Osteoblast (primary cell): ENCODE measurements at regions not wholly inside any gene's neighbourhood (a gene's known extent, or its start where the extent isn't known, plus 50 kb on each side); places are given as distances from the start of the nearest gene placed in this dataset.

Experiments used
- DNase-seq: peaks from one replicate; pipeline ENCODE4 v3.0.0; 2011; ENCODE audit warnings: low spot score, mixed read lengths; ENCODE audit not compliant: insufficient read length; ENCODE audit errors: missing footprints
- H2AFZ ChIP-seq: 2 replicates; pipeline ENCODE4 v1.6.0; 2011; ENCODE audit warnings: mild to moderate bottlenecking, low read length
- H3K27ac ChIP-seq: 2 replicates; pipeline ENCODE4 v1.5.1; 2011; ENCODE audit warnings: mild to moderate bottlenecking, low read depth, low read length, moderate library complexity
- H3K27me3 ChIP-seq: 2 replicates; pipeline ENCODE4 v1.6.0; 2012; ENCODE audit warnings: mild to moderate bottlenecking, control low read depth, inconsistent platforms, low read length, moderate library complexity; ENCODE audit not compliant: insufficient read depth
- H3K36me3 ChIP-seq: 2 replicates; pipeline ENCODE4 v1.5.1; 2011; ENCODE audit warnings: mild to moderate bottlenecking, low read length, control low read depth, moderate library complexity; ENCODE audit not compliant: insufficient read depth
- H3K4me1 ChIP-seq: 2 replicates; pipeline ENCODE4 v1.5.1; 2011; ENCODE audit warnings: mild to moderate bottlenecking, low read length, control low read depth, moderate library complexity; ENCODE audit not compliant: insufficient read depth
- H3K4me2 ChIP-seq: 2 replicates; pipeline ENCODE4 v1.6.0; 2011; ENCODE audit warnings: mild to moderate bottlenecking, low read length; ENCODE audit not compliant: insufficient read depth
- H3K4me3 ChIP-seq: fragments of 200-600 bp; sonication (generic); 3 replicates; pipeline ENCODE4 v1.5.1; 2012; ENCODE audit warnings: mild to moderate bottlenecking, low read length, inconsistent platforms; ENCODE audit not compliant: insufficient read depth
- H3K79me2 ChIP-seq: 2 replicates; pipeline ENCODE4 v1.6.0; 2012; ENCODE audit warnings: mild to moderate bottlenecking, low read length, control low read depth, inconsistent platforms; ENCODE audit not compliant: insufficient read depth
- H3K9me3 ChIP-seq: 2 replicates; pipeline ENCODE4 v1.5.1; 2011; ENCODE audit warnings: low read depth, low read length, control low read depth
- H4K20me1 ChIP-seq: 2 replicates; pipeline ENCODE4 v1.6.0; 2012; ENCODE audit warnings: mild to moderate bottlenecking, low read length, control low read depth; ENCODE audit not compliant: insufficient read depth
- CTCF ChIP-seq: IDR thresholded peaks from 2 replicates; pipeline ENCODE4 v1.5.1; 2011; ENCODE audit warnings: mild to moderate bottlenecking, low read depth, low read length, moderate library complexity; ENCODE audit errors: extremely low read depth

GRCh38 chr3:187822402-187822801, 77.1 kb upstream of the BCL6 start:
- no peak for TF ChIP-seq CTCF
- Histone ChIP-seq H3K9me3 (peaks cover under 1% of the 10 kb centered on the region), H3K4me3 (no peak overlapping the region), H3K36me3 (no peaks in the 10 kb centered on the region), H3K27ac (no peak overlapping the region), H3K27me3 (no peaks in the 10 kb centered on the region), H2AFZ (no peak overlapping the region), H3K79me2 (no peaks in the 10 kb centered on the region), H3K4me1 (no peaks in the 10 kb centered on the region), H4K20me1 (no peaks in the 10 kb centered on the region), H3K4me2 (no peak overlapping the region)
- DNase-seq: no peak

- no peak for TF ChIP-seq CTCF
- H3K4me3 ChIP-seq: no peak overlapping the region
- no peaks in the 10 kb centered on the region for H3K4me1 ChIP-seq
- no peaks in the 10 kb centered on the region for H3K9me3 ChIP-seq
- H3K36me3 ChIP-seq: no peaks in the 10 kb centered on the region
- no peak overlapping the region for H3K27ac ChIP-seq
- DNase-seq: no peak
- no peak overlapping the region for H2AFZ ChIP-seq
- no peak overlapping the region for H3K4me2 ChIP-seq
- H3K79me2 ChIP-seq: no peaks in the 10 kb centered on the region
- no peaks in the 10 kb centered on the region for H4K20me1 ChIP-seq
- no peaks in the 10 kb centered on the region for H3K27me3 ChIP-seq
These were observed 78.5 kb upstream of the BCL6 start for GRCh38 chr3:187823746-187824145.

- no peaks in the 10 kb centered on the region for H3K36me3 ChIP-seq
- no peak overlapping the region for H3K27ac ChIP-seq
- no peaks in the 10 kb centered on the region for H3K79me2 ChIP-seq
- no peaks in the 10 kb centered on the region for H3K4me1 ChIP-seq
- no peak overlapping the region for H3K4me2 ChIP-seq
- H4K20me1 ChIP-seq: no peaks in the 10 kb centered on the region
- no peak overlapping the region for H2AFZ ChIP-seq
- H3K27me3 ChIP-seq: no peaks in the 10 kb centered on the region
- H3K9me3 ChIP-seq: no peaks in the 10 kb centered on the region
- DNase-seq: no peak
- no peak overlapping the region for H3K4me3 ChIP-seq
- TF ChIP-seq CTCF: no peak
These were observed 82.5 kb upstream of the BCL6 start for GRCh38 chr3:187827723-187828122.

- Histone ChIP-seq H3K4me2 (no peak overlapping the region), H3K27me3 (no peaks in the 10 kb centered on the region), H3K79me2 (no peaks in the 10 kb centered on the region), H4K20me1 (no peaks in the 10 kb centered on the region), H3K4me1 (no peaks in the 10 kb centered on the region), H3K36me3 (no peaks in the 10 kb centered on the region), H2AFZ (no peak overlapping the region), H3K4me3 (no peak overlapping the region), H3K9me3 (no peaks in the 10 kb centered on the region), H3K27ac (no peak overlapping the region)
- no peak for TF ChIP-seq CTCF
- no peak for DNase-seq
These were observed 83.5 kb upstream of the BCL6 start for GRCh38 chr3:187828579-187829452.
